Midbrain (tissue), 1 donor: ENCODE measurements at regions not wholly inside any gene's neighbourhood (a gene's known extent, or its start where the extent isn't known, plus 50 kb on each side); places are given as distances from the start of the nearest gene placed in this dataset.

Experiments used
- DNase-seq: peaks from one replicate; lab custom pipeline; 2025; lab: John Stamatoyannopoulos, UW

GRCh38 chr4:74615411-74615810 lies 170.5 kb downstream of the AREG start:
- no peak for DNase-seq

- no peak for DNase-seq
These were observed 173.2 kb downstream of the AREG start for GRCh38 chr4:74618166-74618565.

- no peak for DNase-seq
These were observed 173.7 kb downstream of the AREG start for GRCh38 chr4:74618659-74619058.

- DNase-seq = no peak
These were observed 174.2 kb downstream of the BTC start for GRCh38 chr4:74619931-74620702.

- no peak for DNase-seq
These were observed 172.7 kb downstream of the BTC start for GRCh38 chr4:74621616-74622015.

- DNase-seq = no peak
These were observed 171.3 kb downstream of the BTC start for GRCh38 chr4:74623041-74623440.

- DNase-seq = no peak
These were observed 169.8 kb downstream of the BTC start for GRCh38 chr4:74624351-74625151.

- no peak for DNase-seq
These were observed 168.3 kb downstream of the BTC start for GRCh38 chr4:74625981-74626380.

GRCh38 chr4:74627093-74627492 lies 167.2 kb downstream of the BTC start:
- DNase-seq = no peak

GRCh38 chr4:74627504-74627903 lies 166.8 kb downstream of the BTC start:
- DNase-seq = no peak

GRCh38 chr4:74628852-74629620 lies 165.3 kb downstream of the BTC start:
- no peak for DNase-seq

GRCh38 chr4:74630551-74630950 lies 163.8 kb downstream of the BTC start:
- no peak for DNase-seq

- DNase-seq = no peak
These were observed 163.0 kb downstream of the BTC start for GRCh38 chr4:74631338-74631737.

GRCh38 chr4:74631988-74632387 lies 162.3 kb downstream of the BTC start:
- no peak for DNase-seq

- DNase-seq = no peak
These were observed 161.7 kb downstream of the BTC start for GRCh38 chr4:74632634-74633033.

- DNase-seq = no peak
These were observed 159.2 kb downstream of the BTC start for GRCh38 chr4:74635074-74635473.

- DNase-seq = no peak
These were observed 158.7 kb downstream of the BTC start for GRCh38 chr4:74635490-74636123.

- DNase-seq = no peak
These were observed 156.3 kb downstream of the BTC start for GRCh38 chr4:74638001-74638400.

- no peak for DNase-seq
These were observed 155.6 kb downstream of the BTC start for GRCh38 chr4:74638689-74639088.

GRCh38 chr4:74640111-74640903 lies 154.0 kb downstream of the BTC start:
- no peak for DNase-seq

- no peak for DNase-seq
These were observed 152.3 kb downstream of the BTC start for GRCh38 chr4:74642006-74642405.
